Activated CD4-positive, alpha-beta T cell treated with anti-CD3 and anti-CD28 coated beads, Interleukin-2, amount 10 ng/mL, durations not matched to agents 7 days and 5 days (primary cell): ENCODE measurements at regions not wholly inside any gene's neighbourhood (a gene's known extent, or its start where the extent isn't known, plus 50 kb on each side); places are given as distances from the start of the nearest gene placed in this dataset.

Experiments
- CTCF ChIA-PET: fragments of 350-600 bp; sonication (Branson Sonifier 250); formaldehyde crosslinking; loops from one replicate; lab custom pipeline; 2021; ENCODE audit warnings: antibody characterized with exemption; lab: Charles Lee
- POLR2A ChIA-PET: fragments of 350-600 bp; sonication (Branson Sonifier 250); formaldehyde crosslinking; loops from one replicate; lab custom pipeline; 2021; ENCODE audit warnings: antibody characterized with exemption; lab: Charles Lee
- DNase-seq: peaks from one replicate; pipeline ENCODE4 v3.0.0-alpha.2; 2020
- H3K27ac Mint-ChIP-seq: one replicate; pipeline ENCODE4 v1.8.0; 2021; ENCODE audit warnings: mild to moderate bottlenecking, moderate library complexity, mixed read lengths
- H3K27me3 Mint-ChIP-seq: one replicate; pipeline ENCODE4 v1.8.0; 2021; ENCODE audit warnings: mixed read lengths
- H3K36me3 Mint-ChIP-seq: one replicate; pipeline ENCODE4 v1.8.0; 2021; ENCODE audit warnings: low read depth, mixed read lengths
- H3K4me1 Mint-ChIP-seq: one replicate; pipeline ENCODE4 v1.8.0; 2021; ENCODE audit warnings: mixed read lengths
- H3K4me3 Mint-ChIP-seq: one replicate; pipeline ENCODE4 v1.8.0; 2021; ENCODE audit warnings: mild to moderate bottlenecking, moderate library complexity, mixed read lengths
- H3K9me3 Mint-ChIP-seq: one replicate; pipeline ENCODE4 v1.8.0; 2021; ENCODE audit warnings: mixed read lengths

- ChIA-PET POLR2A (no interaction called here), CTCF (no interaction called here)
- no peak overlapping the region for H3K27ac Mint-ChIP-seq
- no peak for DNase-seq
- H3K36me3 Mint-ChIP-seq = no peaks in the 10 kb centered on the region
- H3K27me3 Mint-ChIP-seq = no peaks in the 10 kb centered on the region
- H3K4me3 Mint-ChIP-seq = no peak overlapping the region
- no peaks in the 10 kb centered on the region for H3K4me1 Mint-ChIP-seq
- no peaks in the 10 kb centered on the region for H3K9me3 Mint-ChIP-seq
Observed at GRCh38 chr12:131375261-131375971, 335.5 kb upstream of the SFSWAP start.

GRCh38 chr12:131375972-131376345 is 334.9 kb upstream of the SFSWAP start:
- H3K36me3 Mint-ChIP-seq = no peaks in the 10 kb centered on the region
- no peaks in the 10 kb centered on the region for H3K4me1 Mint-ChIP-seq
- no peak overlapping the region for H3K27ac Mint-ChIP-seq
- H3K27me3 Mint-ChIP-seq = no peaks in the 10 kb centered on the region
- POLR2A ChIA-PET = no interaction called here
- DNase-seq = no peak
- CTCF ChIA-PET = no interaction called here
- H3K4me3 Mint-ChIP-seq = no peak overlapping the region
- H3K9me3 Mint-ChIP-seq = no peaks in the 10 kb centered on the region

- H3K27ac Mint-ChIP-seq = no peak overlapping the region
- no peaks in the 10 kb centered on the region for H3K9me3 Mint-ChIP-seq
- H3K27me3 Mint-ChIP-seq = no peaks in the 10 kb centered on the region
- DNase-seq = no peak
- no peaks in the 10 kb centered on the region for H3K36me3 Mint-ChIP-seq
- H3K4me1 Mint-ChIP-seq = no peaks in the 10 kb centered on the region
- H3K4me3 Mint-ChIP-seq = no peak overlapping the region
- ChIA-PET POLR2A (no interaction called here), CTCF (interaction anchor here (1.3 kb wide), 1 partner anchor 9 kb away, joined by 3 read pairs; no protein-coding TSS in a partner anchor)
Observed at GRCh38 chr12:131378176-131378842, 332.6 kb upstream of the SFSWAP start.

DNA sequence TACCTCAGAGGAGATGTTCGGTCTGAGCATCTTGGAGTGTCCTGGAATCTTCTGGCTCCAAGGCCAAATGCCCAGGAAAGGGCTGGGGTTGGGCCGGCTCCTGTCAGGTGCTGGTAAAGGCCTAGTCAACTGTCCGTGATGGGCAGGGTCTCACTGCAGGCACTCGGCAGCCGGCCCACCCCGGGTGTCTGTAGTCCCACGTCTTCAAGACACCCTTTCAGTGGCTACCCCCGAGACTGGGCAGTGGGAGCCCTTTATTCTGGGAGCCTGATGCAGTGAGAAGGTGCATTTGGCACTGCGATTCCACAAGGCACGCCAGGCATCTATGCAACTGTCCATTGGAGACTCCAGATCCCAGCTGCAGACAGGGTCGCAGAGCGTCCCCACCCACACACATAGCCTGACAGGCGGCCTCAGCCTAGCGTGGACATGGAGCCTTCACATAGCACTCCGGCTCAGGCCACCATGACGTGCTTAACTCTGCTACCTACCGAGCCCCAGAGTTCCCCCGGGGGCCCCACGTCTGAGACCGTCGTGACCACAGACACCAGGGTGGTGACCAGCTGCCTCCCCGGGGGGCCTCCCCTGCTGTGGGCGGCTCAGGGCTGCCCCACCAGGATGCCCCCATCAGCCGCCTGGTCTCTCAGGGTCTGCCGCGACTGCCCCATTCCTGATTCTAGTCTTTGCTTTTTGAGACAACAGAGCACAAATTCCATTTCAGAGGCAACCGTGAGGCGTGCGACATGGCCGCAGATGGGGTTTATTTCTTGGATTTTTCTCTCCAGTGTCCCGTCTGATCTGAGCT is 331.8 kb upstream of the SFSWAP start:
- CTCF ChIA-PET = no interaction called here
- Mint-ChIP-seq H3K27me3 (no peaks in the 10 kb centered on the region), H3K27ac (no peak overlapping the region), H3K9me3 (no peaks in the 10 kb centered on the region), H3K36me3 (no peaks in the 10 kb centered on the region), H3K4me3 (no peak overlapping the region), H3K4me1 (no peaks in the 10 kb centered on the region)
- POLR2A ChIA-PET = no interaction called here
- DNase-seq = no peak

DNA sequence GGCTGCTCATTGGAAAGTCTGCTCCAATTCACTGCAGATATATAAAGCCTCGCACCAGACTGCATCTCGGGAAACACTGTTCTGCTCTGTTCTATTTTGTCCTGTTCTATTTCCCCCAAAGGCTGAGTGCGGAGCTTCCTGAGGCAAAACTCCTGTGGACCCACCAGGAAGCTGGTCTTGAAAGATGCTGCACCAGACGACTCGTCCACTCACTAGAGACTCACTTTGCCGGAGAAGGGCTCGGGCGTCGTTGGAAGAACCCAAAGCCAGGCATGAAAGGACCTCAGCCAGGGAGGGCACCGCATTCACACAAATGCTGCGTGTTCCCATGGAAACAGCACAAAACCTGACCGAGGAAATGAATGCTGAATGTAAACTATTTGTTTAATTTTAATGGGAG is 331.2 kb upstream of the SFSWAP start:
- Mint-ChIP-seq H3K9me3 (no peaks in the 10 kb centered on the region), H3K4me3 (no peak overlapping the region), H3K27me3 (no peaks in the 10 kb centered on the region), H3K4me1 (no peaks in the 10 kb centered on the region), H3K36me3 (no peaks in the 10 kb centered on the region), H3K27ac (no peak overlapping the region)
- no peak for DNase-seq
- POLR2A ChIA-PET = no interaction called here
- CTCF ChIA-PET = no interaction called here

DNA sequence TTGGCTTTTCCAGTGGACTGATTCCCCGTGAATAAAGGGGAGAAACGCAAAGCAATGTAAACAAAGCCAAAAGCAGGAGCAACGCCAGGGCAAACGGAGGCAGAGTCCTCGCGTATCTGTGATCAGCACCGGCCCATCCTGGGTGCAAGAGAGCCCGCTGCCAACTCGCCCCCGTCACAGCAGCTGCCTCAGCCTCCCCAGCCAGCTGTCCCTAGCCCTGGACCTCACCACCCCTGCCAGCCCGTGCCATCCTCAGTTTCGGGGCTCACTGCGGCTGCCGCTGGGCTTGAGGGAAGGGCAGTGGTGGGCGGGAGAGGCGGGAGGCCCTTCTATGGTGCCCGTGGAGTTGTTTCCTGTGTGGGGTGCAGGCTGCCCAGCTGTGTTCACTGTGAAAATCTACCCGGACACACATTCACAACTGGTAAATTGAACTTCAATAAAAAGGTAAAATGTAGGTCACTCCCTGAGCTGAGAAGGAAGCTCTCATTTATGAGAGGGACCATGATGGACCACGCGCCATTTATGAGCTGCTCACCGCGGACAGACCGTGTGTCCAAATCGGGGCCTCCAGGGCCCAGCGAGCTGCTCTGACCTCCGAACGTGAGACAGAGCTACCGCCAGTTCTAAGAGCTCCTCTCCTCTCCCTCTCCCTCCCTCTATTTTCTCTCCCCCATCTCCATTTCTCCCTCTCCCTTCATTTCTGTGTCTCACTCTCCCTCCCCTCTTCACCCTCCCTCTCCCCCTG is 330.5 kb upstream of the SFSWAP start:
- no peak for DNase-seq
- ChIA-PET POLR2A (no interaction called here), CTCF (no interaction called here)
- H3K4me1 Mint-ChIP-seq = no peaks in the 10 kb centered on the region
- no peaks in the 10 kb centered on the region for H3K9me3 Mint-ChIP-seq
- no peak overlapping the region for H3K27ac Mint-ChIP-seq
- H3K27me3 Mint-ChIP-seq = no peaks in the 10 kb centered on the region
- no peaks in the 10 kb centered on the region for H3K36me3 Mint-ChIP-seq
- H3K4me3 Mint-ChIP-seq = no peak overlapping the region

DNA sequence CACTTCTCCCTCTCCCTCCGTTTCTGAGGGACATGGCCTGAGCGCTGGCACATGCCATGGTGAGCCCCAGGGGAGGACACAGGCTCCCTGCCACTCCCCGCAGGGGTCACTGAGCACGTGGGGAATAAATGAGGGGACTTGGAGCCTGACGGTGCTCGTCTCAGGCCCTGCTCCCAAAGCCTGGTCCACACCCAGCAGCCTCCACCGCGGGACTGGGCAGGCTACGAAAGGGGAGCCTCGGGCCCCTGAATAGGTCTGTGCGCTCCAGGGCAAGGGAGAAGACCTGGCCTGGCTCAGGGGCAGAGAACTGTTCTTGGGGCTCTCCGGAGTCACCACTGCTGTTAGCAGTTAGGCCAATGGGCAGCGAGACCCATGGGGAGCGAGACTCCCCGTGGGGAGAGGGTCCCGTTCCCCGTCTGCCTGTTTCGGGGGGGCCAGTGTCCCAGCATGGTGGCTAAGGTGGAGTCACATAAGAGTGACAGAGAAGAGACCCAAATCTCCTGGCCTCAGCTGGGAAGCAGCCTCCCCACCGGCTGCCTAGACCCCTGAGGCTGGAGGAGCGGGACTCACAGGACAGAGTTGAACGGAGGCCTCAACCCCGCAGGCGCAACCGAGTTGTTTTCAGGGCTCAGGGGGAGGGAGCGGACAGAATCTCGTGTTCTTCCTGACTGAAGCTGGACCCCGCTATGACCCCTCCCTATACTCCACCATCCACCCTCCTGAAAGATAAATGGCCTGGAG is 329.8 kb upstream of the SFSWAP start:
- H3K27ac Mint-ChIP-seq = no peak overlapping the region
- H3K36me3 Mint-ChIP-seq = no peaks in the 10 kb centered on the region
- ChIA-PET CTCF (no interaction called here), POLR2A (no interaction called here)
- DNase-seq = no peak
- H3K27me3 Mint-ChIP-seq = no peaks in the 10 kb centered on the region
- no peak overlapping the region for H3K4me3 Mint-ChIP-seq
- H3K9me3 Mint-ChIP-seq = no peaks in the 10 kb centered on the region
- H3K4me1 Mint-ChIP-seq = no peaks in the 10 kb centered on the region

GRCh38 chr12:131381716-131382430 is 329.0 kb upstream of the SFSWAP start:
- no peak for DNase-seq
- no peaks in the 10 kb centered on the region for H3K9me3 Mint-ChIP-seq
- no peaks in the 10 kb centered on the region for H3K4me1 Mint-ChIP-seq
- no peaks in the 10 kb centered on the region for H3K27me3 Mint-ChIP-seq
- no peak overlapping the region for H3K4me3 Mint-ChIP-seq
- ChIA-PET POLR2A (no interaction called here), CTCF (no interaction called here)
- no peaks in the 10 kb centered on the region for H3K36me3 Mint-ChIP-seq
- no peak overlapping the region for H3K27ac Mint-ChIP-seq

- no peaks in the 10 kb centered on the region for H3K36me3 Mint-ChIP-seq
- ChIA-PET POLR2A (no interaction called here), CTCF (interaction anchor here (0.6 kb wide), 1 partner anchor 169 kb away, joined by 3 read pairs; no protein-coding TSS in a partner anchor)
- no peaks in the 10 kb centered on the region for H3K9me3 Mint-ChIP-seq
- no peak overlapping the region for H3K27ac Mint-ChIP-seq
- H3K4me3 Mint-ChIP-seq = no peak overlapping the region
- no peaks in the 10 kb centered on the region for H3K27me3 Mint-ChIP-seq
- DNase-seq = no peak
- H3K4me1 Mint-ChIP-seq = no peaks in the 10 kb centered on the region
Observed at GRCh38 chr12:131383291-131383690, 327.6 kb upstream of the SFSWAP start.

GRCh38 chr12:131383741-131384543 is 326.9 kb upstream of the SFSWAP start:
- POLR2A ChIA-PET = no interaction called here
- no peaks in the 10 kb centered on the region for H3K36me3 Mint-ChIP-seq

DNA sequence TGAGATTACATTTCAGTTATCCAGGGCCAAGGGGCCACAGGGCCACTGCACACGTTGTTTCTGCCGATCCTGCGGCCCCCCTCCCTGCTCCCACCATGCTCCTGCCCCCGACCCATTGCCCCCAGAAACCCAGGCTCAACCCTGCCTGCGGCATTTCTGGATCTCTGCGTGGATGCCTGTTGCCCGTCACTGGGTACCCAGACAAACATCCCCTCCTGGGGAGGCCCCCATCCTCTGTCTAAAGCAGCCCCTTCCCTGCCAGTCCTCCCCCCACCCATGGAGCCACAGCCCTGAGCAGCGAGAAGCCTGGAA is 326.4 kb upstream of the SFSWAP start:
- ChIA-PET POLR2A (no interaction called here), CTCF (no interaction called here)
- Mint-ChIP-seq H3K4me3 (no peak overlapping the region), H3K27ac (no peak overlapping the region), H3K9me3 (no peaks in the 10 kb centered on the region), H3K4me1 (no peaks in the 10 kb centered on the region), H3K36me3 (no peaks in the 10 kb centered on the region), H3K27me3 (no peaks in the 10 kb centered on the region)
- no peak for DNase-seq

More at GRCh38 chr12:131383741-131384543, 326.9 kb upstream of the SFSWAP start:
- H3K4me3 Mint-ChIP-seq = no peak overlapping the region
- DNase-seq = no peak
- CTCF ChIA-PET = interaction anchor here (0.6 kb wide), 1 partner anchor 169 kb away, joined by 3 read pairs; no protein-coding TSS in a partner anchor
- H3K27ac Mint-ChIP-seq = no peak overlapping the region
- no peaks in the 10 kb centered on the region for H3K27me3 Mint-ChIP-seq
- no peaks in the 10 kb centered on the region for H3K4me1 Mint-ChIP-seq
- no peaks in the 10 kb centered on the region for H3K9me3 Mint-ChIP-seq
